Neural progenitor cell (in vitro differentiated cells): ENCODE measurements at regions not wholly inside any gene's neighbourhood (a gene's known extent, or its start where the extent isn't known, plus 50 kb on each side); places are given as distances from the start of the nearest gene placed in this dataset.

Experiments
- DNase-seq: peaks from one replicate; pipeline ENCODE4 v3.0.0-alpha.2; 2016; ENCODE audit warnings: low spot score
- H2AFZ ChIP-seq: fragments of 200-600 bp; sonication (generic); replicated peaks from 2 replicates; pipeline ENCODE4 v1.6.1; 2016; ENCODE audit warnings: antibody characterized with exemption
- H3F3A ChIP-seq: fragments of 200-600 bp; sonication (generic); 2 replicates; pipeline ENCODE4 v1.6.1; 2016; ENCODE audit warnings: antibody characterized with exemption, low read depth
- H3K27ac ChIP-seq: fragments of 200-600 bp; sonication (generic); 2 replicates; pipeline ENCODE4 v1.5.1; 2016; ENCODE audit warnings: mild to moderate bottlenecking
- H3K27me3 ChIP-seq: fragments of 200-600 bp; sonication (generic); 2 replicates; pipeline ENCODE4 v1.6.1; 2016; ENCODE audit warnings: mild to moderate bottlenecking, moderate library complexity
- H3K36me3 ChIP-seq: fragments of 200-600 bp; sonication (generic); 2 replicates; pipeline ENCODE4 v1.5.1; 2016
- H3K4me1 ChIP-seq: fragments of 200-600 bp; sonication (generic); 2 replicates; pipeline ENCODE4 v1.6.1; 2016; ENCODE audit warnings: mixed run types
- H3K4me2 ChIP-seq: fragments of 200-600 bp; sonication (generic); 2 replicates; pipeline ENCODE4 v1.6.1; 2016
- H3K4me3 ChIP-seq: fragments of 200-600 bp; sonication (generic); 2 replicates; pipeline ENCODE4 v1.5.1; 2016
- H3K79me2 ChIP-seq: fragments of 200-600 bp; sonication (generic); 2 replicates; pipeline ENCODE4 v1.6.1; 2016; ENCODE audit warnings: low read depth
- H3K9ac ChIP-seq: fragments of 200-600 bp; sonication (generic); 2 replicates; pipeline ENCODE4 v1.6.1; 2016
- H3K9me3 ChIP-seq: fragments of 200-600 bp; sonication (generic); 2 replicates; pipeline ENCODE4 v1.5.1; 2016; ENCODE audit warnings: low read depth
- H4K20me1 ChIP-seq: fragments of 200-600 bp; sonication (generic); 2 replicates; pipeline ENCODE4 v1.6.1; 2016; ENCODE audit warnings: low read depth
- H3K27ac Mint-ChIP-seq: 3 replicates; pipeline ENCODE4 v1.8.0; 2021; ENCODE audit warnings: mixed read lengths
- H3K27me3 Mint-ChIP-seq: 2 replicates; pipeline ENCODE4 v1.8.0; 2022; ENCODE audit warnings: low read depth, mild to moderate bottlenecking, inconsistent platforms, moderate library complexity, mixed read lengths; ENCODE audit not compliant: insufficient read depth
- H3K36me3 Mint-ChIP-seq: 3 replicates; pipeline ENCODE4 v1.8.0; 2021; ENCODE audit warnings: mixed read lengths
- H3K4me1 Mint-ChIP-seq: 3 replicates; pipeline ENCODE4 v1.8.0; 2021; ENCODE audit warnings: mixed read lengths
- H3K4me3 Mint-ChIP-seq: 3 replicates; pipeline ENCODE4 v1.8.0; 2021; ENCODE audit warnings: mild to moderate bottlenecking, moderate library complexity, mixed read lengths
- H3K9me3 Mint-ChIP-seq: 3 replicates; pipeline ENCODE4 v1.8.0; 2020; ENCODE audit warnings: mixed read lengths
- EZH2 ChIP-seq: fragments of 200-600 bp; sonication (generic); IDR thresholded peaks from 2 replicates; pipeline ENCODE4 v1.6.1; 2017; ENCODE audit warnings: antibody characterized with exemption, mild to moderate bottlenecking, moderate library complexity
- EZH2phosphoT487 ChIP-seq: fragments of 200-600 bp; sonication (generic); IDR thresholded peaks from 2 replicates; pipeline ENCODE4 v1.6.1; 2017; ENCODE audit warnings: antibody characterized with exemption
- TF ChIP-seq, protein P1 (sequence below): fragments of 200-600 bp; sonication (generic); IDR thresholded peaks from 2 replicates; pipeline ENCODE4 v1.5.1; 2017; ENCODE audit warnings: antibody characterized with exemption, mild to moderate bottlenecking

DNA sequence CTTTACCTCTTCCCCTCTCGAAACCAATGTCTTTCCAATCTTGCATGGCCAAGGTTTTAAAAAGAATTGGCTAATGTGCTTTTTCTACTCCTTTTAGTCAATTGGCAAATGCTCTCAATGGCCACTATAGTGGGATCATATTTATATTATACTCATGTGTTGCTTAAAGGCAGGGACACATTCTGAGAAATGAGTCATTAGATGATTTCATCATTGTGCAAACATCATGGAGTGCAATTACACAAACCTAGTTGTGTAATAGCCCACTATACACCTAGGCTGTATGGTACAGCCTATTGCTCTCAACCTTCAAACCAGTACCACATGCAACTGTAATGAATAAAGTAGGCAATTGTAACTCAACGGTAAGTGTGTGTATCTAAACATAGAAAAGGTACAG lies 180.9 kb downstream of the HS3ST3A1 start:
- H2AFZ ChIP-seq = no peak overlapping the region
- no peak overlapping the region for H3K4me3 Mint-ChIP-seq
- H3K27ac Mint-ChIP-seq = no peak overlapping the region
- H3K36me3 ChIP-seq = no peaks in the 10 kb centered on the region
- H3K27me3 ChIP-seq = no peaks in the 10 kb centered on the region
- peaks cover 5% of the 10 kb centered on the region for H3K27me3 Mint-ChIP-seq
- H3K27ac ChIP-seq = no peak overlapping the region
- no peaks in the 10 kb centered on the region for H4K20me1 ChIP-seq
- H3F3A ChIP-seq = no peaks in the 10 kb centered on the region
- H3K4me1 Mint-ChIP-seq = no peaks in the 10 kb centered on the region
- no peaks in the 10 kb centered on the region for H3K9me3 ChIP-seq
- TF ChIP-seq EZH2phosphoT487 (no peak), EZH2 (no peak)
- TF ChIP-seq, protein P1, sequence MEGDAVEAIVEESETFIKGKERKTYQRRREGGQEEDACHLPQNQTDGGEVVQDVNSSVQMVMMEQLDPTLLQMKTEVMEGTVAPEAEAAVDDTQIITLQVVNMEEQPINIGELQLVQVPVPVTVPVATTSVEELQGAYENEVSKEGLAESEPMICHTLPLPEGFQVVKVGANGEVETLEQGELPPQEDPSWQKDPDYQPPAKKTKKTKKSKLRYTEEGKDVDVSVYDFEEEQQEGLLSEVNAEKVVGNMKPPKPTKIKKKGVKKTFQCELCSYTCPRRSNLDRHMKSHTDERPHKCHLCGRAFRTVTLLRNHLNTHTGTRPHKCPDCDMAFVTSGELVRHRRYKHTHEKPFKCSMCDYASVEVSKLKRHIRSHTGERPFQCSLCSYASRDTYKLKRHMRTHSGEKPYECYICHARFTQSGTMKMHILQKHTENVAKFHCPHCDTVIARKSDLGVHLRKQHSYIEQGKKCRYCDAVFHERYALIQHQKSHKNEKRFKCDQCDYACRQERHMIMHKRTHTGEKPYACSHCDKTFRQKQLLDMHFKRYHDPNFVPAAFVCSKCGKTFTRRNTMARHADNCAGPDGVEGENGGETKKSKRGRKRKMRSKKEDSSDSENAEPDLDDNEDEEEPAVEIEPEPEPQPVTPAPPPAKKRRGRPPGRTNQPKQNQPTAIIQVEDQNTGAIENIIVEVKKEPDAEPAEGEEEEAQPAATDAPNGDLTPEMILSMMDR = no peak
- H3K9ac ChIP-seq = no peak overlapping the region
- no peaks in the 10 kb centered on the region for H3K79me2 ChIP-seq
- H3K36me3 Mint-ChIP-seq = no peaks in the 10 kb centered on the region
- no peak overlapping the region for H3K4me3 ChIP-seq
- H3K4me1 ChIP-seq = no peaks in the 10 kb centered on the region
- no peak overlapping the region for H3K4me2 ChIP-seq
- DNase-seq = no peak
- no peaks in the 10 kb centered on the region for H3K9me3 Mint-ChIP-seq

DNA sequence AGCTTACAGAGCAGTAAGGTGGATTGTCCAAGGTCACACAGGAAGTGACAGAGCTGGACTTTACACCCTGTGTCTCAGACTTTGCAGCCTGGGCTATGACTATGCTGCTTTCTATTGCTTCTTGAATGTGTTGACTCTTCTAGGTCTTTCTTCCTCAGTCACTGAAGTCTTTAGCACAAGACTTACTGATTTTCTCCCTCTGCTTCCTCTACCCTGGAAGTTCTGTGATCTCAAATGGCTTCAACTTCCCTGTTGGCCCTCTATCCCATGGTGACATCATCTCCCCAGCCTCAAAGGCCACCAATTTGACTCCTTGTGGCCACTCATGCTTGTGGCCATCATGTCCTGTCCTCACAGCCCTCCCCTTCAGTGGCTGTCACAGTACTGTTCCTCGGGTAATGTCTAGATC lies 181.3 kb downstream of the HS3ST3A1 start:
- Mint-ChIP-seq H3K36me3 (no peaks in the 10 kb centered on the region), H3K4me1 (no peaks in the 10 kb centered on the region)

DNA sequence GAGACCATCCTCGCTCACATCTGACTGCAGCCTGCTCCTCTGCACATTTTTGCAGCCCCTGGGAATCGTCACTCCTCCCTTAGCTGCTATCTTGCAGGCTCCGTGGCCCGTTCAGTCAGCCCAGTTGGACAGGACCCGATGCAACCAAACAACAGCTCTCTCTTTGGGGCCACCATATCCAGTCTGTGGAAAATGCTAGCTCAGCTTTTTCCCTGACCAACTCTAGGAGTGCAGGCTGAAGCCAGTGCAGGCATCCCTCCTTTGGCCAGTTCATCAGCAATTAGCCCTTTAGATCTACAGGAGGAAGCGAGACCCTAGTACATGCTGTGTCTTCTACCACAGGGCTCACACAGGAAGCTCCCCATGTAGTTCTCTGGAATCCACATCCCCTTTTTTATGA lies 182.1 kb downstream of the HS3ST3A1 start:
- Histone ChIP-seq H3K27ac (no peak overlapping the region), H2AFZ (no peak overlapping the region), H3K4me1 (no peaks in the 10 kb centered on the region), H3K27me3 (no peaks in the 10 kb centered on the region), H3K79me2 (no peaks in the 10 kb centered on the region), H3K9me3 (no peaks in the 10 kb centered on the region), H3K4me2 (no peak overlapping the region), H3K4me3 (no peak overlapping the region), H4K20me1 (no peaks in the 10 kb centered on the region), H3F3A (no peaks in the 10 kb centered on the region), H3K9ac (no peak overlapping the region), H3K36me3 (no peaks in the 10 kb centered on the region)
- Mint-ChIP-seq H3K27me3 (peaks cover 5% of the 10 kb centered on the region), H3K27ac (no peak overlapping the region), H3K4me1 (no peaks in the 10 kb centered on the region), H3K9me3 (no peaks in the 10 kb centered on the region), H3K4me3 (no peak overlapping the region), H3K36me3 (no peaks in the 10 kb centered on the region)
- no peak for DNase-seq
- TF ChIP-seq EZH2phosphoT487 = no peak

More for the DNA sequence above, 181.3 kb downstream of the HS3ST3A1 start:
- H3K4me3 Mint-ChIP-seq = no peak overlapping the region
- Histone ChIP-seq H3F3A (no peaks in the 10 kb centered on the region), H3K27ac (no peak overlapping the region), H2AFZ (no peak overlapping the region), H3K79me2 (no peaks in the 10 kb centered on the region), H4K20me1 (no peaks in the 10 kb centered on the region), H3K4me2 (no peak overlapping the region), H3K36me3 (no peaks in the 10 kb centered on the region), H3K9me3 (no peaks in the 10 kb centered on the region), H3K9ac (no peak overlapping the region), H3K4me3 (no peak overlapping the region), H3K4me1 (no peaks in the 10 kb centered on the region), H3K27me3 (no peaks in the 10 kb centered on the region)
- peaks cover 5% of the 10 kb centered on the region for H3K27me3 Mint-ChIP-seq
- H3K9me3 Mint-ChIP-seq = no peaks in the 10 kb centered on the region
- DNase-seq = no peak
- no peak overlapping the region for H3K27ac Mint-ChIP-seq
- no peak for TF ChIP-seq EZH2
- no peak for TF ChIP-seq EZH2phosphoT487
- TF ChIP-seq, protein P1 = no peak

DNA sequence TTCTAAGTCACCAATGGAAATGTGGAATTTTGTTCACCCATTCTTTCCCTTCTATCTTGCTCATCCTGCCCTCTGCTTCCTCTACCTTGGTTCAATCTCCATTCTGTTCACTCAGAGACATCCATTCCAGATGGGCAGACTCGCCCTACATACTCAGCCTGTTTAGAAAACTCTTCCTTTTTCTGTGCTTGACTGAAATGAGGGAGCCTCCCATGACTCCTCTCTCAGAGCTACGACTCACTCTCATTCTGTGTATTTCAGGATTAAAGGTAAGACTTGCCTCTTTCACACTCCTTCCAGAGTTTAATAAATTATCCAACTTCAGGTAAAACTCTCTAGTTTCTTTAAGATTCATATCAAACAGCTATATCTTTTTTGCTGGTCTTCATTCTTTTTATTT lies 182.8 kb downstream of the HS3ST3A1 start:
- no peak for TF ChIP-seq EZH2phosphoT487
- TF ChIP-seq, protein P1 = no peak
- no peak overlapping the region for H2AFZ ChIP-seq
- peaks cover 5% of the 10 kb centered on the region for H3K27me3 Mint-ChIP-seq

More for the DNA sequence above, 182.8 kb downstream of the HS3ST3A1 start:
- no peak for DNase-seq
- H3F3A ChIP-seq = no peaks in the 10 kb centered on the region
- H3K79me2 ChIP-seq = no peaks in the 10 kb centered on the region
- H3K27ac ChIP-seq = no peak overlapping the region
- Mint-ChIP-seq H3K4me3 (no peak overlapping the region), H3K27ac (no peak overlapping the region), H3K4me1 (no peaks in the 10 kb centered on the region), H3K36me3 (no peaks in the 10 kb centered on the region), H3K9me3 (no peaks in the 10 kb centered on the region)
- H3K9me3 ChIP-seq = no peaks in the 10 kb centered on the region
- no peak overlapping the region for H3K4me2 ChIP-seq
- H3K4me1 ChIP-seq = no peaks in the 10 kb centered on the region
- no peak overlapping the region for H3K4me3 ChIP-seq
- H3K27me3 ChIP-seq = no peaks in the 10 kb centered on the region
- H3K9ac ChIP-seq = no peak overlapping the region
- H3K36me3 ChIP-seq = no peaks in the 10 kb centered on the region
- H4K20me1 ChIP-seq = no peaks in the 10 kb centered on the region
